Spinal cord (tissue), 9 donors: ENCODE measurements at regions not wholly inside any gene's neighbourhood (a gene's known extent, or its start where the extent isn't known, plus 50 kb on each side); places are given as distances from the start of the nearest gene placed in this dataset.
A peak's percentile ranks its signal among the peaks of the same experiment; 100 is the strongest.

Experiments used
- DNase-seq, 6 donors: peaks; one replicate each; pipeline versions ENCODE4 v3.0.0 to v3.0.0-alpha.2; 2013 to 2015; ENCODE audit warnings: low spot score in 6 of 6, low read depth in 4 of 6
- H3K27ac ChIP-seq: one replicate; pipeline ENCODE4 v1.5.1; 2013; ENCODE audit warnings: low read depth, low read length, control low read depth
- H3K27me3 ChIP-seq: one replicate; pipeline ENCODE4 v1.6.1; 2013; ENCODE audit warnings: low read length; ENCODE audit not compliant: control insufficient read depth, insufficient read depth
- H3K36me3 ChIP-seq: one replicate; pipeline ENCODE4 v1.6.1; 2013; ENCODE audit warnings: low read length; ENCODE audit not compliant: control insufficient read depth, insufficient read depth
- H3K4me1 ChIP-seq: one replicate; pipeline ENCODE4 v1.6.1; 2013; ENCODE audit warnings: low read length; ENCODE audit not compliant: control insufficient read depth, insufficient read depth
- H3K4me3 ChIP-seq: one replicate; pipeline ENCODE4 v1.5.1; 2013; ENCODE audit warnings: low read depth, low read length, control low read depth
- H3K9me3 ChIP-seq: one replicate; pipeline ENCODE4 v1.6.1; 2013; ENCODE audit warnings: low read length; ENCODE audit not compliant: control insufficient read depth, insufficient read depth
- WGBS: methylation state at CpG from one replicate; pipeline ENCODE4 v1.1.5; 2013; ENCODE audit warnings: missing lambda C conversion rate; ENCODE audit not compliant: insufficient coverage; 5-methylcytosine and 5-hydroxymethylcytosine counted together
- donor health status: healthy.

- Histone ChIP-seq H3K9me3 (no peaks in the 10 kb centered on the region), H3K4me3 (no peak overlapping the region), H3K4me1 (no peaks in the 10 kb centered on the region), H3K36me3 (no peaks in the 10 kb centered on the region), H3K27ac (no peak overlapping the region), H3K27me3 (no peaks in the 10 kb centered on the region)
- WGBS = 43% methylated on average over 1 of the region's 2 CpGs
- DNase-seq = peak in 1 of 6 donors; percentile 21
Observed at GRCh38 chr2:220259662-220260061, 632.2 kb downstream of the SLC4A3 start.

GRCh38 chr2:220263300-220263699, 635.9 kb downstream of the SLC4A3 start:
- H3K36me3 ChIP-seq = no peaks in the 10 kb centered on the region
- no peak for DNase-seq
- no peaks in the 10 kb centered on the region for H3K9me3 ChIP-seq
- no peaks in the 10 kb centered on the region for H3K27me3 ChIP-seq
- H3K4me1 ChIP-seq = no peaks in the 10 kb centered on the region
- H3K27ac ChIP-seq = no peak overlapping the region
- H3K4me3 ChIP-seq = no peak overlapping the region
- 100% methylated on average over 3 of the region's 6 CpGs for WGBS

GRCh38 chr2:220269367-220269766, 641.9 kb downstream of the SLC4A3 start:
- no CpG with 5 or more reads among the region's 4 CpGs for WGBS
- Histone ChIP-seq H3K27ac (no peak overlapping the region), H3K27me3 (no peaks in the 10 kb centered on the region), H3K4me3 (no peak overlapping the region), H3K4me1 (no peaks in the 10 kb centered on the region), H3K36me3 (no peaks in the 10 kb centered on the region), H3K9me3 (no peaks in the 10 kb centered on the region)
- DNase-seq = peak in 4 of 6 donors; percentile 6 to 89 (median 14)

GRCh38 chr2:220270481-220271070, 643.1 kb downstream of the SLC4A3 start:
- Histone ChIP-seq H3K27ac (no peak overlapping the region), H3K4me1 (no peaks in the 10 kb centered on the region), H3K9me3 (no peaks in the 10 kb centered on the region), H3K27me3 (no peaks in the 10 kb centered on the region), H3K4me3 (no peak overlapping the region), H3K36me3 (no peaks in the 10 kb centered on the region)
- whole genome bisulfite sequencing = no CpG with 5 or more reads among the region's 1 CpG
- peak in 1 of 6 donors; percentile 48 for DNase-seq

- no peak for DNase-seq
- Histone ChIP-seq H3K36me3 (no peaks in the 10 kb centered on the region), H3K27ac (no peak overlapping the region), H3K9me3 (no peaks in the 10 kb centered on the region), H3K4me3 (no peak overlapping the region), H3K27me3 (no peaks in the 10 kb centered on the region), H3K4me1 (no peaks in the 10 kb centered on the region)
Observed at GRCh38 chr2:220272656-220273055, 645.2 kb downstream of the SLC4A3 start.

GRCh38 chr2:220273082-220273481, 645.7 kb downstream of the SLC4A3 start:
- no CpG with 5 or more reads among the region's 2 CpGs for WGBS
- H3K27ac ChIP-seq = no peak overlapping the region
- no peak overlapping the region for H3K4me3 ChIP-seq
- H3K36me3 ChIP-seq = no peaks in the 10 kb centered on the region
- no peaks in the 10 kb centered on the region for H3K4me1 ChIP-seq
- H3K27me3 ChIP-seq = no peaks in the 10 kb centered on the region
- peak in 1 of 6 donors; percentile 16 for DNase-seq
- no peaks in the 10 kb centered on the region for H3K9me3 ChIP-seq

- H3K27me3 ChIP-seq = no peaks in the 10 kb centered on the region
- WGBS = 100% methylated on average over 2 of the region's 3 CpGs
- H3K4me1 ChIP-seq = no peaks in the 10 kb centered on the region
- no peak for DNase-seq
- H3K27ac ChIP-seq = no peak overlapping the region
- no peaks in the 10 kb centered on the region for H3K9me3 ChIP-seq
- no peak overlapping the region for H3K4me3 ChIP-seq
- no peaks in the 10 kb centered on the region for H3K36me3 ChIP-seq
Observed at GRCh38 chr2:220275454-220275853, 648.0 kb downstream of the SLC4A3 start.

- no CpG with 5 or more reads among the region's 2 CpGs for WGBS
- H3K4me1 ChIP-seq = no peaks in the 10 kb centered on the region
- no peaks in the 10 kb centered on the region for H3K36me3 ChIP-seq
- no peaks in the 10 kb centered on the region for H3K27me3 ChIP-seq
- no peak overlapping the region for H3K4me3 ChIP-seq
- no peak for DNase-seq
- no peak overlapping the region for H3K27ac ChIP-seq
- no peaks in the 10 kb centered on the region for H3K9me3 ChIP-seq
Observed at GRCh38 chr2:220276741-220277444, 649.5 kb downstream of the SLC4A3 start.

GRCh38 chr2:220277445-220277975, 650.1 kb downstream of the SLC4A3 start:
- Histone ChIP-seq H3K27me3 (no peaks in the 10 kb centered on the region), H3K27ac (no peak overlapping the region), H3K9me3 (no peaks in the 10 kb centered on the region), H3K4me1 (no peaks in the 10 kb centered on the region), H3K4me3 (no peak overlapping the region), H3K36me3 (no peaks in the 10 kb centered on the region)
- 100% methylated on average over 1 of the region's 3 CpGs for WGBS
- peak in 1 of 6 donors; percentile 42 for DNase-seq

- H3K4me3 ChIP-seq = no peak overlapping the region
- no peaks in the 10 kb centered on the region for H3K36me3 ChIP-seq
- DNase-seq = no peak
- H3K27ac ChIP-seq = no peak overlapping the region
- H3K4me1 ChIP-seq = no peaks in the 10 kb centered on the region
- H3K27me3 ChIP-seq = no peaks in the 10 kb centered on the region
- H3K9me3 ChIP-seq = no peaks in the 10 kb centered on the region
- 100% methylated on average over 1 of the region's 2 CpGs for WGBS
Observed at GRCh38 chr2:220278022-220278421, 650.6 kb downstream of the SLC4A3 start.
